ENCODE measurements at regions not wholly inside any gene's neighbourhood (a gene's known extent, or its start where the extent isn't known, plus 50 kb on each side); places are given as distances from the start of the nearest gene placed in this dataset.

DNA sequence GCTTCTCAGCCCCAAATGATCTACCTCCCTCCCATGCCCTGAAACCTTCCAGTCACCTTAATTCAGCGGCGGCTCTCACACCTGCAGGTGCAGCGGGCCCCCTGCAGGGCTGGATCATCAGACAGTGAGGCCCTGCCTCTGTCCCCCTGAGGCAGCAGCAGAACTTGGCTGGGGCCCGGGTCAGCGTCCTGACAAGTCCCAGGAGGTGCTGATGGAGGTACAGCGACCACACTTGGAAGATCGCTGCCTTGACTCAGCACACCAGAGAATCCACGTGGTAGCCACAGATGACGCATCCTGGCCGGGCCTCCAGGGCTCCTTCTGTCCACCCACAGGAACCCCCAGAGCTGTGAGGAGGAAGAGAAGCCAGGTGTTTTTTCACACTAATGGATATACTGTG, 116.4 kb upstream of the THBS2 start:
- Mint-ChIP-seq H3K9me3 (peaks cover 11% of the 10 kb centered on the region), H3K4me3 (no peak overlapping the region), H3K27ac (no peak overlapping the region), H3K4me1 (ENCODE audit: low read depth) (peaks cover 6% of the 10 kb centered on the region), H3K36me3 (ENCODE audit: low read depth) (peaks cover 11% of the 10 kb centered on the region), H3K27me3 (ENCODE audit: insufficient read depth) (no peaks in the 10 kb centered on the region; the same call in 1 of the 2 replicates)
- DNase-seq: peak; percentile 25
- TF ChIP-seq, protein P1, sequence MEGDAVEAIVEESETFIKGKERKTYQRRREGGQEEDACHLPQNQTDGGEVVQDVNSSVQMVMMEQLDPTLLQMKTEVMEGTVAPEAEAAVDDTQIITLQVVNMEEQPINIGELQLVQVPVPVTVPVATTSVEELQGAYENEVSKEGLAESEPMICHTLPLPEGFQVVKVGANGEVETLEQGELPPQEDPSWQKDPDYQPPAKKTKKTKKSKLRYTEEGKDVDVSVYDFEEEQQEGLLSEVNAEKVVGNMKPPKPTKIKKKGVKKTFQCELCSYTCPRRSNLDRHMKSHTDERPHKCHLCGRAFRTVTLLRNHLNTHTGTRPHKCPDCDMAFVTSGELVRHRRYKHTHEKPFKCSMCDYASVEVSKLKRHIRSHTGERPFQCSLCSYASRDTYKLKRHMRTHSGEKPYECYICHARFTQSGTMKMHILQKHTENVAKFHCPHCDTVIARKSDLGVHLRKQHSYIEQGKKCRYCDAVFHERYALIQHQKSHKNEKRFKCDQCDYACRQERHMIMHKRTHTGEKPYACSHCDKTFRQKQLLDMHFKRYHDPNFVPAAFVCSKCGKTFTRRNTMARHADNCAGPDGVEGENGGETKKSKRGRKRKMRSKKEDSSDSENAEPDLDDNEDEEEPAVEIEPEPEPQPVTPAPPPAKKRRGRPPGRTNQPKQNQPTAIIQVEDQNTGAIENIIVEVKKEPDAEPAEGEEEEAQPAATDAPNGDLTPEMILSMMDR (IDR thresholded peaks at IDR 0.05): no peak

DNA sequence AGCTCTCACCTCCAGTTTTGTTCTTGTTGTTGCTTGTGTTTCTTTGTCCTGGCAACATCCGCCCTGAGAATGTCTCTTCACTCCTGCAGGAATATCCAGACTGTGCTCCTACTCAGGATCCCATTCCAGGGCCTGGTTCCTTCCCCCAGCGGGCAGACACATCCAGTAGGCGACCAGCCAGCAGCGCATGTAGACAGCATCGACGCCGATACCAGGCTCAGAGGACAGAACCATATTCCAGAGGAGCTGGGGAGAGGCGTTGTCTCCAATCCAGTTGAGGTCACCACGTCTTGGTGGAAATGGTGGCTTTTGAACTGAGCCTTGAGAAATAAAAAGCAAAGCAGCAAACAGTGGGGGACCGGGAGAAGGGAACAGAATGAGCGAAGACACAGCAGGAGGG, 114.6 kb upstream of the THBS2 start:
- Mint-ChIP-seq H3K9me3 (no peaks in the 10 kb centered on the region), H3K4me1 (ENCODE audit: low read depth) (peaks cover 15% of the 10 kb centered on the region), H3K27ac (no peak overlapping the region), H3K4me3 (no peak overlapping the region), H3K36me3 (ENCODE audit: low read depth) (no peaks in the 10 kb centered on the region), H3K27me3 (ENCODE audit: insufficient read depth) (no peaks in the 10 kb centered on the region; the same call in 1 of the 2 replicates)
- TF ChIP-seq, protein P1 (IDR thresholded peaks at IDR 0.05): no peak
- DNase-seq: no peak

DNA sequence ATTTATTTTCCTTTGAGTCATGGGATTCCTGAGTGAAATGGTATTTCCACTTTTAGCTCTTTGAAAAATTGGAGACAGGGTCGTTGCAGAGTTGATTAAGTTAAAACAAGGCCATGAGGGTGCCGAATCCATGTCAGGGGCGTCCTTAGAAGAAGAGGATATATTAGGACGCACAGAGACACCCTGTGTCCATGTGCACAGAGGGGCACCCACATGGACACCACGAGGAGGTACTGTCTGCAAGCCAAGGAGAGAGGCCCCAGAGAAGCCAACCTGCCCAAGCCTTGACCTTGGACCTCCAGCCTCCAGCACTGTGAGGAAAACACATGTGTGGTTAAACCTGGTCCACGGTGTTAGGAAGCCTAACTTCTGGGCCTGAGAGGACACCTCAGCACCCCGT, 113.9 kb upstream of the THBS2 start:
- Mint-ChIP-seq H3K27me3 (ENCODE audit: insufficient read depth) (no peaks in the 10 kb centered on the region; the same call in 1 of the 2 replicates), H3K4me3 (no peak overlapping the region), H3K27ac (no peak overlapping the region), H3K9me3 (no peaks in the 10 kb centered on the region), H3K4me1 (ENCODE audit: low read depth) (peaks cover 21% of the 10 kb centered on the region), H3K36me3 (ENCODE audit: low read depth) (no peaks in the 10 kb centered on the region)
- no peak for DNase-seq
- TF ChIP-seq, protein P1 (IDR thresholded peaks at IDR 0.05): no peak

DNA sequence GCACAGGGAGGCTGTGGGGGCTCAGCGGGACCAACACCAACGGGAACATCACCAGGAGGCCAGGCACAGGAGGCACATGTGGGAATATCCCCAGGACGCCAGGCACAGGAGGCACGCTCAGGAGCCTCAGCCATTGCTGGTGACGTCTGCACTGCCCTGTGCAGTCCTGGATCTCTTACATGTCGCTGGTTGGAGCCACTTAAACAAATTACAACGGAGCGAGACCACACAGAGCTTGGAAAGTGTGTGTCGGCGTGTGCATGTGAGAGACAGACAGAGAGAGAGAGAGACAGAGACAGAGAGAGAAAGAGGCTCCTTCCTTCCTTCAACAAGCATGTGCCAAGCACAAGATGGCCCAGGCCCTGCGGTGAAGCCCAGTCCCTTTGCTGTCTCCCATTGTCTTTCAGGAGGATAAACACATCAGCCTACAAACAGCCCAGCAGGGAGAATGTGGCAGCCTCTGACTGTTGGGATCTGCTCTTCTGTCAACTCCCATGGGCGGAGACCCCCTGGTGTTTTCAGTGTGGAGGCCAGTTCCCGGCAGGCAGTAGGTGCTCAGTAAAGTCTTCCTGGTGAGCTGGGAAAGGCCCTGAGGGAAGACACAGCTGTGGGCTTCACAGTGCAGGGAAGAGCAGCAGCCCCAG, 112.7 kb upstream of the THBS2 start:
- H3K27ac Mint-ChIP-seq: no peak overlapping the region

DNA sequence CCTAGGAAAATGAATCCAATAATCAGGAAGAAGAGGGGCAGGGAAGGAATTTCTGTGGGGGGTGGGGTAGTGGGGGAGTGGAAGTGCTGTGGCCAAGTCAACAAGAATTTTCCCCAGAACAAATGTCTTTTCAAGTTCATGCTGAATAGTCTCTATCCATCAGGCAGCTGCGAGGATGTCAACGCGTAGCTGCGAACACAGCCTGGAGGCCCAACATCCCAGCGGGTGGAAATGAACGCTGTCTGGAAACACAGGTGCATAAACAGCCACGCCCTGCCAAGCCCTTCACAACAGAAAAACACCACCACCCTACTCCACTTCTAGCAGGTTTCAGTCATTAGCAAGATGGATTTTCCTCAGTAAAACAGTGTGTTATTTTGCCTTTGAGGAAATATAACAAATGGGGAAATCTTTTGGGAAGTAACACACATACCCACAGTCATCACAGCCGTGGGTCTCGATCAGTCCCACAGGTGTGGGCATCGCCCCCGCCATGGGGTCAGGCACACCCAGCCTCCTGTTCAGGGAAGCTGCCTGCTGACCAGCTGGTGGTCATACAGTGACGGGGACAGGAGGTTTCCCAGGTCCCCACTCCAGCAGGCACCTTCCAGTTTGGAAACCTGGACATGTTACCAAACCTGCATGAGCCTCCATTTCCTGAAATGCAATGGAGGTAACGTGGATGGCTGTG, 112.1 kb upstream of the THBS2 start:
- TF ChIP-seq, protein P1 (IDR thresholded peaks at IDR 0.05): no peak
- H3K27me3 Mint-ChIP-seq (ENCODE audit: insufficient read depth): no peaks in the 10 kb centered on the region
- H3K9me3 Mint-ChIP-seq: no peaks in the 10 kb centered on the region
- H3K27ac Mint-ChIP-seq: no peak overlapping the region
- peaks cover 20% of the 10 kb centered on the region for H3K4me1 Mint-ChIP-seq (ENCODE audit: low read depth)
- no peaks in the 10 kb centered on the region for H3K36me3 Mint-ChIP-seq (ENCODE audit: low read depth)
- no peak for DNase-seq
- H3K4me3 Mint-ChIP-seq: no peak overlapping the region

More for the DNA sequence above, 112.7 kb upstream of the THBS2 start:
- no peaks in the 10 kb centered on the region for H3K36me3 Mint-ChIP-seq (ENCODE audit: low read depth)
- TF ChIP-seq, protein P1 (IDR thresholded peaks at IDR 0.05): no peak
- H3K4me1 Mint-ChIP-seq (ENCODE audit: low read depth): peaks cover 22% of the 10 kb centered on the region
- DNase-seq: no peak
- H3K9me3 Mint-ChIP-seq: no peaks in the 10 kb centered on the region
- H3K27me3 Mint-ChIP-seq (ENCODE audit: insufficient read depth): no peaks in the 10 kb centered on the region; the same call in 1 of the 2 replicates
- H3K4me3 Mint-ChIP-seq: no peak overlapping the region

Data from HFFc6 (cell line).